GM18520 (cell line): ENCODE measurements at regions not wholly inside any gene's neighbourhood (a gene's known extent, or its start where the extent isn't known, plus 50 kb on each side); places are given as distances from the start of the nearest gene placed in this dataset.
"Not testable (repeated sequence)": the region's sequence is repeated elsewhere in the genome, so short reads cannot be mapped to it uniquely, and the experiment has no call there.

Source experiments
- ATAC-seq: cut with Tn5 transposase; IDR thresholded peaks from one replicate; pipeline ENCODE4 v1.9.1; 2021; ENCODE audit not compliant: unreplicated experiment

GRCh38 chr13:62473190-62473943, 1057.7 kb upstream of the PCDH20 start:
- ATAC-seq: no peak

- no peak for ATAC-seq
Measured at GRCh38 chr13:62453761-62454160, 1038.1 kb upstream of the PCDH20 start.

- no peak for ATAC-seq
Measured at GRCh38 chr13:62450759-62451158, 1035.1 kb upstream of the PCDH20 start.

GRCh38 chr13:62447771-62448382, 1032.2 kb upstream of the PCDH20 start:
- not testable (repeated sequence) for ATAC-seq

- ATAC-seq: no peak
Measured at GRCh38 chr13:62444805-62445204, 1029.2 kb upstream of the PCDH20 start.

GRCh38 chr13:62434081-62434480, 1018.4 kb upstream of the PCDH20 start:
- no peak for ATAC-seq

GRCh38 chr13:62433660-62434059, 1018.0 kb upstream of the PCDH20 start:
- ATAC-seq: no peak

GRCh38 chr13:62432906-62433305, 1017.3 kb upstream of the PCDH20 start:
- ATAC-seq: no peak

GRCh38 chr13:62432295-62432694, 1016.6 kb upstream of the PCDH20 start:
- no peak for ATAC-seq

- no peak for ATAC-seq
Measured at GRCh38 chr13:62431852-62432251, 1016.2 kb upstream of the PCDH20 start.

GRCh38 chr13:62418872-62419271, 1003.2 kb upstream of the PCDH20 start:
- no peak for ATAC-seq

- ATAC-seq: no peak
Measured at GRCh38 chr13:62418376-62418775, 1002.7 kb upstream of the PCDH20 start.

GRCh38 chr13:62407871-62408270, 992.2 kb upstream of the PCDH20 start:
- no peak for ATAC-seq

GRCh38 chr13:62388515-62388914, 972.9 kb upstream of the PCDH20 start:
- ATAC-seq: no peak

GRCh38 chr13:62387647-62388046, 972.0 kb upstream of the PCDH20 start:
- no peak for ATAC-seq

- ATAC-seq: not testable (repeated sequence)
Measured at GRCh38 chr13:62379241-62379640, 963.6 kb upstream of the PCDH20 start.

GRCh38 chr13:62377838-62378237, 962.2 kb upstream of the PCDH20 start:
- no peak for ATAC-seq

GRCh38 chr13:62375653-62376052, 960.0 kb upstream of the PCDH20 start:
- no peak for ATAC-seq

GRCh38 chr13:62371737-62372136, 956.1 kb upstream of the PCDH20 start:
- no peak for ATAC-seq

GRCh38 chr13:62367971-62368370, 952.3 kb upstream of the PCDH20 start:
- ATAC-seq: not testable (repeated sequence)

GRCh38 chr13:62360609-62361008, 945.0 kb upstream of the PCDH20 start:
- ATAC-seq: no peak

GRCh38 chr13:62358646-62358932, 942.9 kb upstream of the PCDH20 start:
- no peak for ATAC-seq
